Left cardiac atrium (tissue), 4 donors: ENCODE measurements at regions not wholly inside any gene's neighbourhood (a gene's known extent, or its start where the extent isn't known, plus 50 kb on each side); places are given as distances from the start of the nearest gene placed in this dataset.
"Not testable (repeated sequence)": the region's sequence is repeated elsewhere in the genome, so short reads cannot be mapped to it uniquely, and the experiment has no call there.

ENCODE experiments used
- ATAC-seq, 2 donors: fragments of 200-7000 bp; cut with Tn5 transposase; one replicate each; pipeline ENCODE4 v1.9.1; 2020; ENCODE audit warnings: mild to moderate bottlenecking in 2 of 2, moderate library complexity in 2 of 2
- DNase-seq: peaks from one replicate; pipeline ENCODE4 v3.0.0-alpha.2; 2020
- intact Hi-C, 2 donors: fragments of 100-400 bp; cut with DNase I; formaldehyde crosslinking; loops; one replicate each; pipeline versions ENCODE4 v1.14.1 to v1.15.1; 2022 to 2023
- donor health status: DM: no; HTN: yes; CAD: no.
- donor health status: DM: no; HTN: yes; CAD: no; lungs with severe emphysema.
- donor health status: DM: yes; HTN: yes; CAD: no.
- donor health status: Dilated cardiomyopathy.

- intact Hi-C loops = no loop called here
- DNase-seq (no peak), ATAC-seq (no peak)
These were observed 821.6 kb downstream of the PDCD6IP start for GRCh38 chr3:34619990-34620389.

DNA sequence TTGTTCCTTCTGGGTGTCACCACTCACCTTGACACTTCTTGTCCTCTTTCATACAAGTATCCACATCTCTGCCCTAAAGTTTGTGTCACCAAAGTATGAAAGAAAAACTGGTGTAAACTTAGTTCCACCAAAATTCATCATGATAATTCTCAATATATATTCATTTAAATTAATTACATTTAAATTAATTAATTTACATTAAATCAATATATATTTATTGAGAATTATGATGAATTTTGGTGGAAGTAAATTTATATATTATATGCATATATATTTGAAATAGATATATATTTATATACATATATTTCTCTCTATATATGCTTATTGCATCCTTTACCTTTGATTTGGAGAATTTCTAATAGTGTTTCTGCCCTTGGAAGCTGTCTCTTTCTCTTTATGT is 828.3 kb downstream of the PDCD6IP start:
- ATAC-seq (no peak), DNase-seq (no peak)
- intact Hi-C loops = no loop called here

DNA sequence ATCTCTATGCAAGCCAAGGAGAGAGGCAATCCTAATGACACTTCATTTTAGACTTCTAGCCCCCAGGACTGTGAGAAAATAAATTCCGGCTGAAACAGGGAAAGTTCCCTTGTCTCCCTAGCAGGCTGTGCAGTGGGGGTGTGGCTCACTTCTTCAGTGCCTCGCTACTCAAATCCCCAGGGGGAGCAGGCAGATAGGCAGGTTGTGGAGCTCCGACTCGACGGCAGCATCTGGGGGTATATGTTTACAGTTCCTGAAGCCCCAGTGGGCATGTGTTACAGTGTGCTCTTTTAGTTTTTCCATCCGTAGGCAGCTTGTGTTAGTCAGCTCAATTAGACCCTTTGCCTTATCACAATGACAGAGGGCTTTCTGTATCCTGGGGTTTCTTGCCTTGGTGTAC is 836.5 kb downstream of the PDCD6IP start:
- DNase-seq (no peak), ATAC-seq (no peak)
- intact Hi-C loops = no loop called here

- DNase-seq = no peak
- no peak for ATAC-seq
- intact Hi-C loops = no loop called here
These were observed 837.0 kb downstream of the PDCD6IP start for GRCh38 chr3:34635352-34635850.

DNA sequence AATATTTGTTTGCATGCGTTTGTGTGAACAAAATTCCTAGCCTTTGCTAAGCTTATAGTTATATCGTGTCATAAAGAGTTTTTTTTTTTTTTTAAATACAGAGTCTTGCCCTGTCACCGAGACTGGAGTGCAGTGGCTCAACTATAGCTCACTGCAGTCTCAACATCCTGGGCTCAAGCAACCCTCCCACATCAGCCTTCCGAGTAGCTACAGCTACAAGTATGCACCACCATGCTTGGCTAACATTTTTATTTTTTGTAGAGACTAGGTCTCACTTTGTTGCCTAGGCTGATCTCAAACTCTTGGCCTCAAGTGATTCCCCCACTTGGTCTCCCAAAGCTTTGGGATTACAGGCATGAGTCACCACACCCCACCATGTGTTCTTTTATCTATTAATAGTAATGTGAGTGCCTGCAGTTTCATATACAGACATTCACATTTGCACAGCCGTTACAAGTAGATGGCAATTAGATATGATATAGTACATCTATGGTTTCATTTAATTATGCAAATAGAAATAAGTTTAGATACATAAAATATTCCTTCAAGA is 848.6 kb downstream of the PDCD6IP start:
- intact Hi-C loops = no loop called here
- ATAC-seq (no peak), DNase-seq (no peak)

DNA sequence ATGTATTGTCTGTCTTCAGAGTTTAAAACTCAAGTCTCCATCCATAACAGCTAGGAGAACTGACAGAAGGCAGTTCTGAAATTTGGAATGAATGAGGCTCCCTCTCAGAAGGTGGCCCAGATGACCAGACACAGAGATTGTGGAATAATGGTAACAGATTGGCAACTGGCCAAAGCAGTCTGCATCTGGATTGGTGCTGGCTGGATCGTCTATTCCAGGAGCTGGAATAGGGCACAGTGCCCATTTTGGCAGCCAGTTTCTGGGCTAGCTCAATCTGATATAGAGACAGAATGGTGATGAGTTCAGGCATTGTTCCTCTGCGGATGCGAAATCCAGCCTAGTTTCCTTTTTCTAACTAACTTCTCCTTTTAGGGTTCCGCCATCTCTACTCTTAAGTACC is 851.7 kb downstream of the PDCD6IP start:
- ATAC-seq = peak in 1 of 2 donors; percentile 38
- intact Hi-C loops = no loop called here
- peak; percentile 15 for DNase-seq

- ATAC-seq = no peak
- intact Hi-C loops = no loop called here
- no peak for DNase-seq
These were observed 870.5 kb downstream of the PDCD6IP start for GRCh38 chr3:34668915-34669314.

DNA sequence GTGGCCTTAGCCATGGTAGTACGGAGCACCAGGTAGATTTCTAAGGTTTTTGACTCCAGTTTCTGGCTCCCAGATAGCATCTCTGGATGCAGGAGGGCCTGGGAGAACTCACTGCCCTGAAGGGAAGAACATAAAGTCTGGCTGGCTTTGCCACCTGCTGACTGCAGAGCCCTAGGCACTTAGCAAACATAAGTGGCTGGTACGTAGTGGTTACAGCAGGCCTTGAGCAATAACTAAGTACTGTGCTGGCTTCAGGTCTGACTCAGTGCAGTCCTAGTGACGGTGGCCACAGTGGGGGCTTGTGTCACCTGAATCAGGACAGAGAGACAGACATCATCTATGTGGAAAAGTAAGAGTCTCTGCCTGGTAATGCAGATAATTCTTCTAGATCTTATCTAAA is 871.1 kb downstream of the PDCD6IP start:
- DNase-seq (no peak), ATAC-seq (peak in 1 of 2 donors; percentile 36)
- intact Hi-C loops = no loop called here

- ATAC-seq = no peak
- intact Hi-C loops = loop anchor here in 1 of 2 donors (10.0 kb wide), 1 partner anchor 411 kb away; no protein-coding TSS in a partner anchor
- DNase-seq = no peak
These were observed 877.1 kb downstream of the PDCD6IP start for GRCh38 chr3:34675383-34676120.

GRCh38 chr3:34676436-34676835 is 878.0 kb downstream of the PDCD6IP start:
- ATAC-seq (peak; percentile 23 to 84), DNase-seq (no peak)
- intact Hi-C loops = loop anchor here in 1 of 2 donors (10.0 kb wide), 1 partner anchor 412 kb away; no protein-coding TSS in a partner anchor

DNA sequence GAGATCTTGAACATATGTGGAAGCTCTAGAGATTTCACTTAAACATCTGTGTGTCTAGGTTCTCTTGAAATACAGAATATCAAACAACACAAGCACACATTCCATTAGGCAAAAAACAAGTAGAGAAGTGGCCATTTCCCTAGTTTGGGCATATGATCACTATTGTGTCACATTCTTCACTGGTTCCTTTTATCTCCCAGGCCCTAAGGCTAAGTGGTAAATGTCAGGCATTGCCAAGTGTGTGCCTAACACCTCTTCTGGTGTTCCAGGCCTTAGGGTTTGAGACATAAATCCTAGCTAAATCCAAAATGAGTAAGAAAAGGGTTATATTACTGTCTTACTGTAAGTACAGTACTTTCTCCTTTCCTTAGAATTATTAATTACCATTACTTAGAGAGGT is 880.1 kb downstream of the PDCD6IP start:
- peak; percentile 31 to 64 for ATAC-seq
- no peak for DNase-seq

GRCh38 chr3:34679055-34679454 is 880.6 kb downstream of the PDCD6IP start:
- intact Hi-C loops = loop anchor here in 1 of 2 donors (10.0 kb wide), 1 partner anchor 414 kb away; no protein-coding TSS in a partner anchor

More for the DNA sequence above, 880.1 kb downstream of the PDCD6IP start:
- intact Hi-C loops = loop anchor here in 1 of 2 donors (10.0 kb wide), 1 partner anchor 414 kb away; no protein-coding TSS in a partner anchor

DNA sequence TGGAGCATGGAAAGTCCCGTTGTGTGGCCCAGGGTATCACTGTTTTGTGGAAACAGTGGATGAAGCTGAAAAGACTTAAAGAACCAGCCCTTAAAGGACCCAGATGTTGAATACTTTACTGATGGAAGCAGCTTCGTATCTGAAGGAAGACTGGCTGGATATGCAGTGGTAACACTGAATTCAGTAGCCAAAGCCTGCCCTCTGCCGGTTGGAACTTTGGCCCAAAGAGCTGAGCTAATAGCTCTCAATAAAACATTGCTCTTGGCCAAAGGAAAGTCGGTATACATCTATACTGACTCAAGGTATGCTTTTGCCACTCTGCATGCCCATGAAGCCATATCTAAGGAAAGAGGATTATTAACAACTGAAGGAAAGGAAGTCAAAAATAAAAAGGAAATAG is 885.4 kb downstream of the PDCD6IP start:
- intact Hi-C loops = loop anchor here (2.0 to 10.0 kb wide), 4 partner anchors 422 to 801 kb away; no protein-coding TSS in a partner anchor
- peak; percentile 68 to 81 for ATAC-seq
- DNase-seq = peak; percentile 67

More at GRCh38 chr3:34679055-34679454, 880.6 kb downstream of the PDCD6IP start:
- ATAC-seq, DNase-seq: not testable (repeated sequence)

GRCh38 chr3:34686541-34686940 is 888.1 kb downstream of the PDCD6IP start:
- ATAC-seq (no peak), DNase-seq (no peak)
- intact Hi-C loops = loop anchor here (10.0 kb wide), 2 partner anchors 772 to 802 kb away; no protein-coding TSS in a partner anchor

DNA sequence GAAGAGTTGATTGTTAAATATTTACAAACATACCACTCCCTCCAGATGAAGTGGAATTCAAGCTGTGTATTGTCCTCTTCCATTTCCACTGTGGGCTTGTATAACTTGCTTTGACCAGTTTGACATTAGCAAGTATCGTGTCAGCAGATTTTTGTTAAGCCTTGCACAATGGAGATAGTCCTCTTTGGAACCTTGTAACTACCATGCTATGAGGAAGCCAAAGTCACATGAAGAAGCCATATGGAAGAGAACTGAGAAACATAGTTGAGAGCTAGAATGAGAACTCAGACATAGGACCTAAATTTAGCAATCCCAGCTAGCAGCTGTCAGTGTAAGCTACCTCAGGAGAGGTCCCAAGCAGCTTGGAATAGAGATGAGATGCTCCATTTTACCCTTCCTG is 889.2 kb downstream of the PDCD6IP start:
- intact Hi-C loops = loop anchor here (10.0 kb wide), 2 partner anchors 773 to 803 kb away; no protein-coding TSS in a partner anchor

GRCh38 chr3:34696831-34697230 is 898.4 kb downstream of the PDCD6IP start:
- intact Hi-C loops = no loop called here
- DNase-seq (no peak), ATAC-seq (no peak)

More for the DNA sequence above, 889.2 kb downstream of the PDCD6IP start:
- DNase-seq = no peak
- no peak for ATAC-seq

- ATAC-seq = no peak
These were observed 904.6 kb downstream of the PDCD6IP start for GRCh38 chr3:34703053-34703452.

GRCh38 chr3:34724916-34725499 is 914.3 kb upstream of the ARPP21 start:
- DNase-seq (no peak), ATAC-seq (no peak)
- intact Hi-C loops = no loop called here

More at GRCh38 chr3:34703053-34703452, 904.6 kb downstream of the PDCD6IP start:
- intact Hi-C loops = no loop called here
- DNase-seq = no peak

- ATAC-seq (peak; percentile 86 to 93), DNase-seq (no peak)
- intact Hi-C loops = no loop called here
These were observed 913.6 kb upstream of the ARPP21 start for GRCh38 chr3:34725774-34726173.

- peak in 1 of 2 donors; percentile 58 for ATAC-seq
- no peak for DNase-seq
These were observed 911.6 kb upstream of the ARPP21 start for GRCh38 chr3:34727700-34728099.

More at GRCh38 chr3:34727700-34728099, 911.6 kb upstream of the ARPP21 start:
- intact Hi-C loops = no loop called here
